ENCODE measurements at regions not wholly inside any gene's neighbourhood (a gene's known extent, or its start where the extent isn't known, plus 50 kb on each side); places are given as distances from the start of the nearest gene placed in this dataset.

DNA sequence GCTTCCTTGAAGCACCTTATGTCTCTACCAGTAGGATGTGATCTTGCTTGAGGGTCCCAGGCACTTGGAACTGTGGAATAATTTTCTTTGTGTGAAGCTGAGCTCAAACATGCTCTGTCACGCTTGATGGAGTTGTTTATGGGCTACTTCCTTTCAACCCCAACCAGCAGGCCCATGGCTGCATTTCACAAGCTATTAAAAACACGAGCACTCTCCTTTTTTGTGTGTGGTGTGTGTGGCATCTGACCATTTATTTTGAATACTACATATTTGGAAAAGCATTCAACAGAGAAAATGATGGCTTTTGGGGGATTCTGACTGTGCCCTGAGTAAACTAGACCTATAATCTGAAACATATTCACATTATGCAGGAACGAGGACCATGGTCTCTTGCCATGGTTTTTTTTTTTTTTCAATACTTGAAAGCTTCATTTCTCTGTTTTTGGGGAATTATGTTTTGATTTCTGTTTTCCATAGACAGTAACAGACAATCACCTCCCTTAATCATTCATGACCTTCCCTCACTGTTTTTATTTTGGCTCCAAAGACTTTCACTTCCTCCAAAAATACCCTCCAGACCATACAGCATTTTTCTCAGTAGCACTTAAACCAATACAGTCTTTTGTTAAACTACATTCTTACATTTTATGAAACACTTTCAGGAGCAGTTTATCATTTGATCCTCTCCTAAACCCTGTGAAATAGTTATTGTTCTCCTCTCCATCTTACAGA, 233.6 kb upstream of the BMPER start:
- TF ChIP-seq, protein P1, sequence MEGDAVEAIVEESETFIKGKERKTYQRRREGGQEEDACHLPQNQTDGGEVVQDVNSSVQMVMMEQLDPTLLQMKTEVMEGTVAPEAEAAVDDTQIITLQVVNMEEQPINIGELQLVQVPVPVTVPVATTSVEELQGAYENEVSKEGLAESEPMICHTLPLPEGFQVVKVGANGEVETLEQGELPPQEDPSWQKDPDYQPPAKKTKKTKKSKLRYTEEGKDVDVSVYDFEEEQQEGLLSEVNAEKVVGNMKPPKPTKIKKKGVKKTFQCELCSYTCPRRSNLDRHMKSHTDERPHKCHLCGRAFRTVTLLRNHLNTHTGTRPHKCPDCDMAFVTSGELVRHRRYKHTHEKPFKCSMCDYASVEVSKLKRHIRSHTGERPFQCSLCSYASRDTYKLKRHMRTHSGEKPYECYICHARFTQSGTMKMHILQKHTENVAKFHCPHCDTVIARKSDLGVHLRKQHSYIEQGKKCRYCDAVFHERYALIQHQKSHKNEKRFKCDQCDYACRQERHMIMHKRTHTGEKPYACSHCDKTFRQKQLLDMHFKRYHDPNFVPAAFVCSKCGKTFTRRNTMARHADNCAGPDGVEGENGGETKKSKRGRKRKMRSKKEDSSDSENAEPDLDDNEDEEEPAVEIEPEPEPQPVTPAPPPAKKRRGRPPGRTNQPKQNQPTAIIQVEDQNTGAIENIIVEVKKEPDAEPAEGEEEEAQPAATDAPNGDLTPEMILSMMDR (IDR thresholded peaks at IDR 0.05) = no peak
- no peak for TF ChIP-seq EZH2 (IDR thresholded peaks at IDR 0.05; ENCODE audit: borderline replicate concordance, insufficient read depth, low read depth, low read length, poor library complexity, severe bottlenecking)
- Histone ChIP-seq H3K36me3 (replicated peaks in 1 of 2; ENCODE audit: control extremely low read depth in 1 of 2, control insufficient read depth in 1 of 2, extremely low read depth in 1 of 2, insufficient read depth in 2 of 2, low read length in 1 of 2) (no peaks in the 10 kb centered on the region), H3K27ac (ENCODE audit: low read length in 2 of 2) (peak overlapping the region in 1 of 2 donors; percentile 18), H3K9ac (ENCODE audit: low read length) (peak overlapping the region; percentile 25), H3K9me3 (ENCODE audit: control extremely low read depth in 1 of 3, control insufficient read depth in 2 of 3, insufficient read depth in 1 of 3, low read length in 2 of 3) (no peaks in the 10 kb centered on the region), H4K20me1 (ENCODE audit: control insufficient read depth, insufficient read depth, low read length, poor library complexity, severe bottlenecking) (no peaks in the 10 kb centered on the region), H2AFZ (ENCODE audit: insufficient read depth, low read depth, low read length, poor library complexity, severe bottlenecking) (no peak overlapping the region), H3K4me2 (replicated peaks; ENCODE audit: low read depth, low read length, poor library complexity, severe bottlenecking) (peak overlapping the region; percentile 42), H3K79me2 (ENCODE audit: control insufficient read depth, insufficient read depth, low read length) (no peaks in the 10 kb centered on the region), H3K4me1 (ENCODE audit: control insufficient read depth in 2 of 2, insufficient read depth in 2 of 2, low read length in 2 of 2) (peaks cover 18 to 19% of the 10 kb centered on the region in 2 donors), H3K4me3 (ENCODE audit: control extremely low read depth in 1 of 5, extremely low read depth in 1 of 5, insufficient read depth in 1 of 5, low read depth in 2 of 5, low read length in 4 of 5) (no peak overlapping the region), H3K27me3 (replicated peaks in 1 of 4; ENCODE audit: control extremely low read depth in 1 of 4, control insufficient read depth in 3 of 4, insufficient read depth in 4 of 4, low read length in 3 of 4) (no peaks in the 10 kb centered on the region)
- CTCF ChIA-PET = interaction anchor here (0.7 to 1.8 kb wide), 2 partner anchors 9 to 54 kb away, joined by 5 to 6 read pairs; no protein-coding TSS in a partner anchor
- intact Hi-C loops (cut with micrococcal nuclease) = no loop called here
- H3K4me1 Mint-ChIP-seq = peaks cover 20% of the 10 kb centered on the region
- H3K4me3 Mint-ChIP-seq = peak overlapping the region; percentile 55
- peak overlapping the region; percentile 37 for H3K27ac Mint-ChIP-seq
- POLR2A ChIA-PET = no interaction called here
- no peaks in the 10 kb centered on the region for H3K9me3 Mint-ChIP-seq (ENCODE audit: insufficient read depth)
- H3K27me3 Mint-ChIP-seq = no peaks in the 10 kb centered on the region
- DNase-seq (peak; percentile 27), ATAC-seq (ENCODE audit: low read depth) (peak; percentile 53)
- no CpG with 5 or more reads among the region's 3 CpGs for WGBS (ENCODE audit: insufficient coverage)

DNA sequence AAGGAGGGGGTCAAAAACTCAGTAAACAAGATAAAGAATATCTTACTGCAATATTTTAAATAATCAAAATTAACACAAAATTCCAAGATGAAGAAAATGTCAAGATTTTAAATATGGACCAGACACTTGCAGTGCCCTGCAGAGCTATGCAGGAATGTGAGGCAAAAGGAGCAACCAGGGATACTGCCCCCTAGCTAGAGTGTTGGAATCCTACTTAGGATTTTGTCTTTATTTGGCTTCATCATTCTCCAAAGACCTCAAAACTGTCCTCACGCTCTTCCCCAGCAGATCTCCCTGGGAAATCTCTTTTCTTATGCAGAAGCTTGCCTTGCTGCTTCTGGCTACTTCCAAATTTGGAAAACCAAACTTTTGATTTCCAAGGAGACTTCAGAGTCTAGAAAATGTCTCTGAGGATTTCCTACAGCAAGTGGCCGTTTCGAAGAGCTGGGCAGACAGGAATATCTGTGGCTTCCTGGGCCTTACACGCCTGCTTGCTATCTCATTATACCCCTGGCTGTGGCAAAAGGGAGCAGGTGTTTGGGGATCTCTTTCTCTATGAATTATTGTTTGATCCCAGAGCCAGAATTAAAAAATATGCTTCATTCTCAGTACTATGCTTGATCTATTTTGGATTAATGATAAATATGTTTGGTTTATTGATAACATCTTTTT, 232.2 kb upstream of the BMPER start:
- intact Hi-C loops (cut with micrococcal nuclease) = no loop called here
- no peak overlapping the region for H3K4me2 ChIP-seq (replicated peaks; ENCODE audit: low read depth, low read length, poor library complexity, severe bottlenecking)
- no peaks in the 10 kb centered on the region for H3K27me3 ChIP-seq (replicated peaks in 1 of 4; ENCODE audit: control extremely low read depth in 1 of 4, control insufficient read depth in 3 of 4, insufficient read depth in 4 of 4, low read length in 3 of 4)
- no peaks in the 10 kb centered on the region for H4K20me1 ChIP-seq (ENCODE audit: control insufficient read depth, insufficient read depth, low read length, poor library complexity, severe bottlenecking)
- H3K9me3 ChIP-seq (ENCODE audit: control extremely low read depth in 1 of 3, control insufficient read depth in 2 of 3, insufficient read depth in 1 of 3, low read length in 2 of 3) = no peaks in the 10 kb centered on the region
- DNase-seq (no peak), ATAC-seq (ENCODE audit: low read depth) (no peak)
- ChIA-PET POLR2A (no interaction called here), CTCF (no interaction called here)
- H3K27ac Mint-ChIP-seq = no peak overlapping the region
- no peak overlapping the region for H2AFZ ChIP-seq (ENCODE audit: insufficient read depth, low read depth, low read length, poor library complexity, severe bottlenecking)
- H3K4me1 Mint-ChIP-seq = peaks cover 20% of the 10 kb centered on the region
- H3K27me3 Mint-ChIP-seq = no peaks in the 10 kb centered on the region
- no peak for TF ChIP-seq EZH2 (IDR thresholded peaks at IDR 0.05; ENCODE audit: borderline replicate concordance, insufficient read depth, low read depth, low read length, poor library complexity, severe bottlenecking)
- TF ChIP-seq, protein P1 (IDR thresholded peaks at IDR 0.05) = no peak
- H3K4me3 Mint-ChIP-seq = peak overlapping the region; percentile 56
- H3K27ac ChIP-seq (ENCODE audit: low read length in 2 of 2) = no peak overlapping the region
- no peak overlapping the region for H3K4me3 ChIP-seq (ENCODE audit: control extremely low read depth in 1 of 5, extremely low read depth in 1 of 5, insufficient read depth in 1 of 5, low read depth in 2 of 5, low read length in 4 of 5)
- H3K4me1 ChIP-seq (ENCODE audit: control insufficient read depth in 2 of 2, insufficient read depth in 2 of 2, low read length in 2 of 2) = peaks cover 18 to 19% of the 10 kb centered on the region in 2 donors
- no peaks in the 10 kb centered on the region for H3K79me2 ChIP-seq (ENCODE audit: control insufficient read depth, insufficient read depth, low read length)
- H3K9me3 Mint-ChIP-seq (ENCODE audit: insufficient read depth) = no peaks in the 10 kb centered on the region
- 95% methylated on average over 3 of the region's 4 CpGs for WGBS (ENCODE audit: insufficient coverage)
- H3K9ac ChIP-seq (ENCODE audit: low read length) = no peak overlapping the region
- no peaks in the 10 kb centered on the region for H3K36me3 ChIP-seq (replicated peaks in 1 of 2; ENCODE audit: control extremely low read depth in 1 of 2, control insufficient read depth in 1 of 2, extremely low read depth in 1 of 2, insufficient read depth in 2 of 2, low read length in 1 of 2)
